Panc1 (cell line): ENCODE measurements at regions not wholly inside any gene's neighbourhood (a gene's known extent, or its start where the extent isn't known, plus 50 kb on each side); places are given as distances from the start of the nearest gene placed in this dataset.

ENCODE experiments used
- POLR2AphosphoS5 ChIP-seq: IDR thresholded peaks from 2 replicates; pipeline ENCODE4 v1.6.1; 2012; ENCODE audit warnings: mild to moderate bottlenecking, low read depth, low read length, moderate library complexity
- SIN3A ChIP-seq: IDR thresholded peaks from 2 replicates; pipeline ENCODE4 v1.6.1; 2012; ENCODE audit warnings: low read depth, mild to moderate bottlenecking, low read length, moderate library complexity, borderline replicate concordance; ENCODE audit not compliant: insufficient read depth
- TCF7L2 ChIP-seq: IDR thresholded peaks from 2 replicates; pipeline ENCODE4 v1.6.1; 2011; ENCODE audit warnings: mild to moderate bottlenecking, low read depth, low read length, inconsistent platforms
- TF ChIP-seq, protein P1 (sequence below): fragments of 450-650 bp; IDR thresholded peaks from 2 replicates; pipeline ENCODE4 v1.5.1; 2017; ENCODE audit warnings: mild to moderate bottlenecking
- TF ChIP-seq, protein P2 (sequence below), 2 experiments: IDR thresholded peaks; 2 replicates each; pipeline ENCODE4 v1.6.1; 2011 to 2012; ENCODE audit warnings: low read depth in 2 of 2, control low read depth in 1 of 2, low read length in 1 of 2, mild to moderate bottlenecking in 1 of 2, moderate library complexity in 1 of 2; ENCODE audit not compliant: insufficient read depth in 1 of 2

GRCh38 chr1:147377263-147378246 is 135.1 kb downstream of the CHD1L start:
- TF ChIP-seq, protein P1, sequence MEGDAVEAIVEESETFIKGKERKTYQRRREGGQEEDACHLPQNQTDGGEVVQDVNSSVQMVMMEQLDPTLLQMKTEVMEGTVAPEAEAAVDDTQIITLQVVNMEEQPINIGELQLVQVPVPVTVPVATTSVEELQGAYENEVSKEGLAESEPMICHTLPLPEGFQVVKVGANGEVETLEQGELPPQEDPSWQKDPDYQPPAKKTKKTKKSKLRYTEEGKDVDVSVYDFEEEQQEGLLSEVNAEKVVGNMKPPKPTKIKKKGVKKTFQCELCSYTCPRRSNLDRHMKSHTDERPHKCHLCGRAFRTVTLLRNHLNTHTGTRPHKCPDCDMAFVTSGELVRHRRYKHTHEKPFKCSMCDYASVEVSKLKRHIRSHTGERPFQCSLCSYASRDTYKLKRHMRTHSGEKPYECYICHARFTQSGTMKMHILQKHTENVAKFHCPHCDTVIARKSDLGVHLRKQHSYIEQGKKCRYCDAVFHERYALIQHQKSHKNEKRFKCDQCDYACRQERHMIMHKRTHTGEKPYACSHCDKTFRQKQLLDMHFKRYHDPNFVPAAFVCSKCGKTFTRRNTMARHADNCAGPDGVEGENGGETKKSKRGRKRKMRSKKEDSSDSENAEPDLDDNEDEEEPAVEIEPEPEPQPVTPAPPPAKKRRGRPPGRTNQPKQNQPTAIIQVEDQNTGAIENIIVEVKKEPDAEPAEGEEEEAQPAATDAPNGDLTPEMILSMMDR = no peak
- no peak for TF ChIP-seq POLR2AphosphoS5
- TF ChIP-seq, protein P2, sequence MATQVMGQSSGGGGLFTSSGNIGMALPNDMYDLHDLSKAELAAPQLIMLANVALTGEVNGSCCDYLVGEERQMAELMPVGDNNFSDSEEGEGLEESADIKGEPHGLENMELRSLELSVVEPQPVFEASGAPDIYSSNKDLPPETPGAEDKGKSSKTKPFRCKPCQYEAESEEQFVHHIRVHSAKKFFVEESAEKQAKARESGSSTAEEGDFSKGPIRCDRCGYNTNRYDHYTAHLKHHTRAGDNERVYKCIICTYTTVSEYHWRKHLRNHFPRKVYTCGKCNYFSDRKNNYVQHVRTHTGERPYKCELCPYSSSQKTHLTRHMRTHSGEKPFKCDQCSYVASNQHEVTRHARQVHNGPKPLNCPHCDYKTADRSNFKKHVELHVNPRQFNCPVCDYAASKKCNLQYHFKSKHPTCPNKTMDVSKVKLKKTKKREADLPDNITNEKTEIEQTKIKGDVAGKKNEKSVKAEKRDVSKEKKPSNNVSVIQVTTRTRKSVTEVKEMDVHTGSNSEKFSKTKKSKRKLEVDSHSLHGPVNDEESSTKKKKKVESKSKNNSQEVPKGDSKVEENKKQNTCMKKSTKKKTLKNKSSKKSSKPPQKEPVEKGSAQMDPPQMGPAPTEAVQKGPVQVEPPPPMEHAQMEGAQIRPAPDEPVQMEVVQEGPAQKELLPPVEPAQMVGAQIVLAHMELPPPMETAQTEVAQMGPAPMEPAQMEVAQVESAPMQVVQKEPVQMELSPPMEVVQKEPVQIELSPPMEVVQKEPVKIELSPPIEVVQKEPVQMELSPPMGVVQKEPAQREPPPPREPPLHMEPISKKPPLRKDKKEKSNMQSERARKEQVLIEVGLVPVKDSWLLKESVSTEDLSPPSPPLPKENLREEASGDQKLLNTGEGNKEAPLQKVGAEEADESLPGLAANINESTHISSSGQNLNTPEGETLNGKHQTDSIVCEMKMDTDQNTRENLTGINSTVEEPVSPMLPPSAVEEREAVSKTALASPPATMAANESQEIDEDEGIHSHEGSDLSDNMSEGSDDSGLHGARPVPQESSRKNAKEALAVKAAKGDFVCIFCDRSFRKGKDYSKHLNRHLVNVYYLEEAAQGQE (IDR thresholded peaks at IDR 0.05; ENCODE audit: insufficient read depth in 1 of 2, low read depth in 2 of 2, low read length in 1 of 2) = no peak
- TF ChIP-seq TCF7L2 = no peak
- TF ChIP-seq SIN3A = no peak
